Mesenchymal stem cell (in vitro differentiated cells and primary cell): ENCODE measurements at regions not wholly inside any gene's neighbourhood (a gene's known extent, or its start where the extent isn't known, plus 50 kb on each side); places are given as distances from the start of the nearest gene placed in this dataset.

ENCODE experiments used
- DNase-seq: peaks from one replicate; pipeline ENCODE4 v3.0.0-alpha.2; 2013
- H2AFZ ChIP-seq: one replicate; pipeline ENCODE4 v1.6.1; 2013; ENCODE audit warnings: low read depth, mild to moderate bottlenecking, control low read depth, inconsistent platforms, low read length, moderate library complexity
- H2AK5ac ChIP-seq: 2 replicates; pipeline ENCODE4 v1.6.1; 2013; ENCODE audit warnings: low read length, moderate library complexity, mild to moderate bottlenecking, inconsistent platforms; ENCODE audit not compliant: severe bottlenecking
- H2BK120ac ChIP-seq: one replicate; pipeline ENCODE4 v1.6.1; 2013; ENCODE audit warnings: low read depth, mild to moderate bottlenecking, inconsistent platforms, low read length, moderate library complexity
- H2BK12ac ChIP-seq, 2 experiments: one replicate each; pipeline ENCODE4 v1.6.1; 2013; ENCODE audit warnings: inconsistent platforms in 2 of 2, low read length in 2 of 2, mild to moderate bottlenecking in 2 of 2, moderate library complexity in 2 of 2, control low read depth in 1 of 2
- H2BK15ac ChIP-seq: one replicate; pipeline ENCODE4 v1.6.1; 2013; ENCODE audit warnings: mild to moderate bottlenecking, low read depth, inconsistent platforms; ENCODE audit not compliant: poor library complexity, severe bottlenecking
- H2BK5ac ChIP-seq: 2 replicates; pipeline ENCODE4 v1.6.1; 2013; ENCODE audit warnings: low read depth, mild to moderate bottlenecking, low read length, control low read depth, inconsistent platforms; ENCODE audit not compliant: poor library complexity, severe bottlenecking
- H3K14ac ChIP-seq, 2 experiments: one replicate each; pipeline ENCODE4 v1.6.1; 2013; ENCODE audit warnings: inconsistent platforms in 2 of 2, low read length in 2 of 2, control low read depth in 1 of 2, mild to moderate bottlenecking in 1 of 2, moderate library complexity in 1 of 2
- H3K18ac ChIP-seq, 2 experiments: one replicate each; pipeline ENCODE4 v1.6.1; 2013; ENCODE audit warnings: inconsistent platforms in 2 of 2, low read length in 2 of 2, control low read depth in 1 of 2, low read depth in 1 of 2, mild to moderate bottlenecking in 1 of 2
- H3K23ac ChIP-seq, 2 experiments: one replicate each; pipeline ENCODE4 v1.6.1; 2013; ENCODE audit warnings: inconsistent platforms in 2 of 2, low read length in 2 of 2, mild to moderate bottlenecking in 2 of 2, moderate library complexity in 2 of 2, control low read depth in 1 of 2
- H3K27ac ChIP-seq: 2 replicates; pipeline ENCODE4 v1.5.1; 2013; ENCODE audit warnings: mild to moderate bottlenecking, moderate library complexity, low read length, control low read depth, inconsistent platforms; ENCODE audit not compliant: poor library complexity, severe bottlenecking
- H3K27me3 ChIP-seq, 2 experiments: 2 replicates each; pipeline versions ENCODE4 v1.6.1 to v1.7.0; 2013; ENCODE audit warnings: low read length in 2 of 2, mild to moderate bottlenecking in 2 of 2, moderate library complexity in 2 of 2, control low read depth in 1 of 2, inconsistent platforms in 1 of 2; ENCODE audit not compliant: control insufficient read depth in 1 of 2, insufficient read depth in 1 of 2
- H3K36me3 ChIP-seq, 2 experiments: 2 replicates each; pipeline versions ENCODE4 v1.6.1 to v1.7.0; 2013; ENCODE audit warnings: low read length in 2 of 2, control low read depth in 1 of 2, inconsistent platforms in 1 of 2, low read depth in 1 of 2, mild to moderate bottlenecking in 1 of 2; ENCODE audit not compliant: insufficient read depth in 2 of 2, control insufficient read depth in 1 of 2
- H3K4ac ChIP-seq, 2 experiments: one replicate each; pipeline ENCODE4 v1.6.1; 2013; ENCODE audit warnings: inconsistent platforms in 2 of 2, low read length in 2 of 2, mild to moderate bottlenecking in 2 of 2, moderate library complexity in 2 of 2, control low read depth in 1 of 2, low read depth in 1 of 2
- H3K4me1 ChIP-seq: 2 replicates; pipeline ENCODE4 v1.6.1; 2013; ENCODE audit warnings: low read depth, low read length, control low read depth; ENCODE audit not compliant: control insufficient read depth, insufficient read depth
- H3K4me2 ChIP-seq: 2 replicates; pipeline ENCODE4 v1.6.1; 2013; ENCODE audit warnings: low read length, mild to moderate bottlenecking, inconsistent platforms; ENCODE audit not compliant: poor library complexity, severe bottlenecking
- H3K4me3 ChIP-seq, 2 experiments: 2 replicates each; pipeline versions ENCODE4 v1.5.1 to v1.7.0; 2013; ENCODE audit warnings: low read length in 2 of 2, mild to moderate bottlenecking in 2 of 2, control low read depth in 1 of 2, low read depth in 1 of 2; ENCODE audit not compliant: insufficient read depth in 1 of 2
- H3K79me1 ChIP-seq: replicated peaks from 2 replicates; pipeline ENCODE4 v1.6.1; 2013; ENCODE audit warnings: mild to moderate bottlenecking, control low read depth, low read length, inconsistent platforms; ENCODE audit not compliant: poor library complexity, severe bottlenecking
- H3K9ac ChIP-seq: 2 replicates; pipeline ENCODE4 v1.7.0; 2013; ENCODE audit warnings: mild to moderate bottlenecking, low read length, moderate library complexity
- H3K9me3 ChIP-seq: 2 replicates; pipeline ENCODE4 v1.7.0; 2013; ENCODE audit warnings: mild to moderate bottlenecking, low read length; ENCODE audit not compliant: control insufficient read depth
- H4K8ac ChIP-seq: one replicate; pipeline ENCODE4 v1.6.1; 2013; ENCODE audit warnings: inconsistent platforms, mild to moderate bottlenecking, low read length, moderate library complexity
- H4K91ac ChIP-seq: one replicate; pipeline ENCODE4 v1.6.1; 2013; ENCODE audit warnings: mild to moderate bottlenecking, low read length, inconsistent platforms
- WGBS: methylation state at CpG from one replicate; pipeline ENCODE4 v1.1.7; 2013; ENCODE audit warnings: mixed read lengths; 5-methylcytosine and 5-hydroxymethylcytosine counted together

DNA sequence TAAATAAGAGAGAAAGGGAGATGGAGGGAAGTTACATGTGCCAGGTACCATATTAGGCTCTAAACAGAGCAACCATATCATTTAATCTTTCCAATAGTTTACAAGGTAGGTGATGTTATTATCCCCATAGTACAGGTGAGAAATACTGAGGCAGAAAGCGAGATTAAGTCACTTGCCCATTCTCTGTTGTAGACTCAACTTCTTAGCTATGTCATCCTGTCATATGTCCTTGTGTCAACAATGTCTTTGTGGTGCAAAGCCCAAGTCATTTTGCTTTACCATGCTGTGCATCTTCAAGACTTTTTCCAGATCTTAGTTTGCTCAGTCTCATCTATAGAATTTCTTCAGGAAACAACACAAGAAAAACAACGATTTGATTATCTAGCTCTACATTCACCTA lies 205.0 kb upstream of the E2F8 start:
- DNase-seq = no peak
- Histone ChIP-seq H3K36me3 (no peaks in the 10 kb centered on the region), H3K9ac (no peak overlapping the region), H3K4ac (no peak overlapping the region), H2BK120ac (no peak overlapping the region), H3K23ac (no peak overlapping the region), H2BK5ac (no peak overlapping the region), H2AFZ (no peak overlapping the region), H3K14ac (no peak overlapping the region), H2BK12ac (no peak overlapping the region), H3K27ac (no peak overlapping the region), H2BK15ac (no peak overlapping the region), H3K4me2 (no peak overlapping the region), H3K18ac (no peak overlapping the region), H3K4me3 (no peak overlapping the region), H3K4me1 (peaks cover 8% of the 10 kb centered on the region), H2AK5ac (no peak overlapping the region), H4K91ac (no peak overlapping the region), H4K8ac (no peak overlapping the region), H3K27me3 (peaks cover 0 to 20% of the 10 kb centered on the region in 2 experiments), H3K9me3 (no peaks in the 10 kb centered on the region), H3K79me1 (no peaks in the 10 kb centered on the region)
- WGBS = 73% methylated on average over 2 of the region's 2 CpGs

GRCh38 chr11:19444231-19444630 lies 203.5 kb upstream of the E2F8 start:
- Histone ChIP-seq H3K27ac (no peak overlapping the region), H2AK5ac (no peak overlapping the region), H3K18ac (peak overlapping the region in 1 of 2 experiments; percentile 49), H3K4me3 (no peak overlapping the region), H3K27me3 (peaks cover 0 to 15% of the 10 kb centered on the region in 2 experiments), H3K9me3 (no peaks in the 10 kb centered on the region), H3K4ac (no peak overlapping the region), H3K23ac (no peak overlapping the region), H2BK5ac (no peak overlapping the region), H2BK15ac (no peak overlapping the region), H4K91ac (no peak overlapping the region), H3K9ac (no peak overlapping the region), H3K4me2 (no peak overlapping the region), H2BK12ac (no peak overlapping the region), H3K36me3 (no peaks in the 10 kb centered on the region), H3K79me1 (no peaks in the 10 kb centered on the region), H4K8ac (no peak overlapping the region), H2AFZ (no peak overlapping the region), H2BK120ac (no peak overlapping the region), H3K14ac (no peak overlapping the region), H3K4me1 (peaks cover 8% of the 10 kb centered on the region)
- 85% methylated on average over 2 of the region's 2 CpGs for whole genome bisulfite sequencing
- peak; percentile 18 for DNase-seq

GRCh38 chr11:19442554-19442910 lies 201.8 kb upstream of the E2F8 start:
- no peak overlapping the region for H2AK5ac ChIP-seq
- no peak overlapping the region for H3K4me3 ChIP-seq
- no peak overlapping the region for H3K18ac ChIP-seq
- H3K4me2 ChIP-seq = no peak overlapping the region
- no peak overlapping the region for H4K91ac ChIP-seq
- H3K14ac ChIP-seq = no peak overlapping the region
- H2AFZ ChIP-seq = peak overlapping the region; percentile 24
- no peak overlapping the region for H3K27ac ChIP-seq
- no peak overlapping the region for H3K23ac ChIP-seq
- no peaks in the 10 kb centered on the region for H3K79me1 ChIP-seq
- no peak overlapping the region for H4K8ac ChIP-seq
- H3K4ac ChIP-seq = no peak overlapping the region
- H2BK12ac ChIP-seq = peak overlapping the region in 1 of 2 experiments; percentile 13
- H3K9me3 ChIP-seq = no peaks in the 10 kb centered on the region
- no peak overlapping the region for H2BK15ac ChIP-seq
- H3K4me1 ChIP-seq = peaks cover 8% of the 10 kb centered on the region
- no peak overlapping the region for H2BK5ac ChIP-seq
- no peak for DNase-seq
- H3K36me3 ChIP-seq = no peaks in the 10 kb centered on the region
- H3K27me3 ChIP-seq = peaks cover 0 to 7% of the 10 kb centered on the region in 2 experiments
- H3K9ac ChIP-seq = no peak overlapping the region
- no peak overlapping the region for H2BK120ac ChIP-seq

DNA sequence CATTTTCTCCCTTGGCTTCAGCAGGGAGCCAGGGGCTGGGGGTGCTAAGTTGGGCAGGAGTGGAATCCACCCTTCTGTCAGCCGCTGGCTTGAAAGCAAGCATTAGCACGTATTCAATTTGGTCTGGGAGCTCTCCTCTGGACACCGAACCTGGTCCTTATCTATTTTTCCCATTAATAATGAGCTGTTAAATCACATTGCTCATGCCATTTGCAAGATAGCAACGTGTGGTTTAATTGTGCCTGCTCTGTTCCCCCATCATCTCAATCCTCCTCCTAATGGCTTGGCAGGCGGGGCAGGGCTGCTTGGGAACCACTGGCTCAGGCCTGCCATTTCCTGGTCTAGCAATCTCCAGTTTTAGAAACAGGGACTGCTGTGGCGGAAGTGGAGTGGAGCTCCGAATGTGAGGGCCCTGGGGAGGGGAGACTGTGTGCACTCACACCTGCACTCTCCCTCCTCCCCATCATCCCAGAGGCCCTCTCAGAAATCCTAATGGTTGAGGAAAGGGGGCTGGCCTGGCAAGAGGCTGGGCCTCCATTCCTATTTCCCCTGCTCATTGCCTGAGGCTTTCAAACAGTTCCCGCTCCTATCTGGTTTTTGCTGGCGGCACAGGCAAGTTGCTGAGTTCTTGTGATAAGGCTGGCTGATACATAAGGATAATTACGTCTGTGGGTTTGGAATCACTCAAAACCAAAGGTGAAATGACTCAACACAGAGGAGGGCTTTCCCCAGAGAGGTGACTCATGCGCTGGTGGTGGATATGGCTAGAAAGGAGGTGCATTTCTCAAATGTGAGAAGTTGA lies 201.2 kb upstream of the E2F8 start:
- WGBS = 30% methylated on average over 9 of the region's 11 CpGs
- Histone ChIP-seq H4K91ac (no peak overlapping the region), H3K4me1 (peaks cover 8% of the 10 kb centered on the region), H2AK5ac (no peak overlapping the region), H3K79me1 (no peaks in the 10 kb centered on the region), H4K8ac (no peak overlapping the region), H3K14ac (peak overlapping the region in 1 of 2 experiments; percentile 95), H3K36me3 (no peaks in the 10 kb centered on the region), H3K9ac (peak overlapping the region; percentile 65), H3K4me2 (no peak overlapping the region), H2BK120ac (no peak overlapping the region), H3K18ac (peak overlapping the region in 1 of 2 experiments; percentile 74), H3K4ac (peak overlapping the region in 1 of 2 experiments; percentile 63), H2BK15ac (no peak overlapping the region), H2AFZ (peak overlapping the region; percentile 59), H3K27me3 (peaks cover 0 to 7% of the 10 kb centered on the region in 2 experiments), H3K27ac (no peak overlapping the region), H3K4me3 (peak overlapping the region in 1 of 2 experiments; percentile 8), H3K23ac (peak overlapping the region in 1 of 2 experiments; percentile 65), H2BK5ac (no peak overlapping the region), H2BK12ac (peak overlapping the region in 1 of 2 experiments; percentile 66), H3K9me3 (no peaks in the 10 kb centered on the region)
- peak; percentile 94 for DNase-seq
